Liver (tissue), 8 donors: ENCODE measurements at regions not wholly inside any gene's neighbourhood (a gene's known extent, or its start where the extent isn't known, plus 50 kb on each side); places are given as distances from the start of the nearest gene placed in this dataset.

Source experiments
- DNase-seq: peaks from one replicate; pipeline ENCODE4 v3.0.0-alpha.2; 2017; ENCODE audit warnings: low spot score
- H3K27ac ChIP-seq, 2 donors: one replicate each; pipeline ENCODE4 v1.7.0; 2013; ENCODE audit warnings: inconsistent platforms in 2 of 2, low read length in 2 of 2, control low read depth in 1 of 2, low read depth in 1 of 2, mild to moderate bottlenecking in 1 of 2
- H3K27me3 ChIP-seq, 4 donors: one replicate each; pipeline versions ENCODE4 v1.6.1 to v1.7.0; 2013; ENCODE audit warnings: low read length in 3 of 4, inconsistent platforms in 1 of 4, mild to moderate bottlenecking in 1 of 4, moderate library complexity in 1 of 4; ENCODE audit not compliant: control insufficient read depth in 4 of 4, insufficient read depth in 4 of 4
- H3K36me3 ChIP-seq, 4 donors: one replicate each; pipeline versions ENCODE4 v1.6.1 to v1.7.0; 2013; ENCODE audit warnings: low read length in 3 of 4, mild to moderate bottlenecking in 3 of 4, low read depth in 1 of 4, moderate library complexity in 1 of 4; ENCODE audit not compliant: control insufficient read depth in 4 of 4, insufficient read depth in 3 of 4
- H3K4me1 ChIP-seq, 4 donors: one replicate each; pipeline versions ENCODE4 v1.6.1 to v1.7.0; 2013; ENCODE audit warnings: low read length in 3 of 4, mild to moderate bottlenecking in 3 of 4, moderate library complexity in 1 of 4; ENCODE audit not compliant: control insufficient read depth in 4 of 4, insufficient read depth in 4 of 4
- H3K4me3 ChIP-seq, 3 donors: one replicate each; pipeline versions ENCODE4 v1.6.1 to v1.7.0; 2013; ENCODE audit warnings: low read length in 3 of 3, control low read depth in 1 of 3, low read depth in 1 of 3, mild to moderate bottlenecking in 1 of 3
- H3K9ac ChIP-seq, 2 donors: one replicate each; pipeline ENCODE4 v1.7.0; 2013; ENCODE audit warnings: low read length in 2 of 2, mild to moderate bottlenecking in 2 of 2, moderate library complexity in 2 of 2, control low read depth in 1 of 2, low read depth in 1 of 2
- H3K9me3 ChIP-seq, 4 donors: one replicate each; pipeline versions ENCODE4 v1.6.1 to v1.7.0; 2013; ENCODE audit warnings: low read length in 3 of 4; ENCODE audit not compliant: control insufficient read depth in 4 of 4
- ATF3 ChIP-seq: IDR thresholded peaks from 2 replicates; pipeline ENCODE4 v1.6.1; 2016; ENCODE audit warnings: antibody characterized with exemption
- CTCF ChIP-seq: fragments of 150-350 bp; IDR thresholded peaks from 2 replicates; pipeline ENCODE4 v1.5.1; 2017; ENCODE audit warnings: improper control_type of control experiment, low read depth, low read length; ENCODE audit not compliant: missing input control
- EGR1 ChIP-seq, 2 donors: IDR thresholded peaks; 2 replicates each; pipeline ENCODE4 v1.6.1; 2016 to 2018; ENCODE audit warnings: antibody characterized with exemption in 2 of 2, low read depth in 2 of 2
- FOXA1 ChIP-seq: IDR thresholded peaks from 2 replicates; pipeline ENCODE4 v1.6.1; 2016; ENCODE audit warnings: antibody characterized with exemption
- FOXA2 ChIP-seq: IDR thresholded peaks from 2 replicates; pipeline ENCODE4 v1.6.1; 2016; ENCODE audit warnings: antibody characterized with exemption
- GABPA ChIP-seq, 2 donors: IDR thresholded peaks in 1 of 2; conservative IDR thresholded peaks in 1 of 2; 2 replicates each; pipeline ENCODE4 v1.6.1; 2016; ENCODE audit warnings: antibody characterized with exemption in 2 of 2, mild to moderate bottlenecking in 1 of 2, moderate library complexity in 1 of 2
- HNF4A ChIP-seq, 2 donors: conservative IDR thresholded peaks; 2 replicates each; pipeline ENCODE4 v1.6.1; 2016; ENCODE audit warnings: antibody characterized with exemption in 2 of 2, mild to moderate bottlenecking in 2 of 2
- HNF4G ChIP-seq: IDR thresholded peaks from 2 replicates; pipeline ENCODE4 v1.6.1; 2016; ENCODE audit warnings: antibody characterized with exemption
- JUND ChIP-seq, 2 donors: IDR thresholded peaks; 2 replicates each; pipeline ENCODE4 v1.6.1; 2016; ENCODE audit warnings: antibody characterized with exemption in 2 of 2
- MAX ChIP-seq: IDR thresholded peaks from 2 replicates; pipeline ENCODE4 v1.6.1; 2016; ENCODE audit warnings: antibody characterized with exemption
- NR2F2 ChIP-seq: IDR thresholded peaks from 2 replicates; pipeline ENCODE4 v1.6.1; 2016; ENCODE audit warnings: antibody characterized with exemption
- RAD21 ChIP-seq, 2 donors: IDR thresholded peaks; 2 replicates each; pipeline ENCODE4 v1.6.1; 2016; ENCODE audit warnings: antibody characterized with exemption in 2 of 2, mild to moderate bottlenecking in 2 of 2
- REST ChIP-seq: IDR thresholded peaks from 2 replicates; pipeline ENCODE4 v1.6.1; 2016; ENCODE audit warnings: antibody characterized with exemption, mild to moderate bottlenecking
- RXRA ChIP-seq, 2 donors: IDR thresholded peaks; 2 replicates each; pipeline ENCODE4 v1.6.1; 2017 to 2018; ENCODE audit warnings: antibody characterized with exemption in 2 of 2, mild to moderate bottlenecking in 1 of 2
- SP1 ChIP-seq: IDR thresholded peaks from 2 replicates; pipeline ENCODE4 v1.6.1; 2018; ENCODE audit warnings: antibody characterized with exemption, mild to moderate bottlenecking
- TAF1 ChIP-seq: conservative IDR thresholded peaks from 2 replicates; pipeline ENCODE4 v1.6.1; 2016; ENCODE audit warnings: antibody characterized with exemption, mild to moderate bottlenecking
- YY1 ChIP-seq: IDR thresholded peaks from 2 replicates; pipeline ENCODE4 v1.6.1; 2016; ENCODE audit warnings: antibody characterized with exemption, mild to moderate bottlenecking
- ZBTB33 ChIP-seq: IDR thresholded peaks from 2 replicates; pipeline ENCODE4 v1.6.1; 2016; ENCODE audit warnings: antibody characterized with exemption
- WGBS: extraction: QIAGEN DNeasy Blood & Tissue Kit; methylation state at CpG from one replicate; pipeline ENCODE4 v1.1.7; 2013; 5-methylcytosine and 5-hydroxymethylcytosine counted together
- donor health status: healthy.
- donor health status: healthy.
- donor health status: healthy.
- donor health status: healthy.
- donor health status: healthy.

GRCh38 chr14:37969511-37969979 is 238.2 kb upstream of the SSTR1 start:
- Histone ChIP-seq H3K36me3 (no peaks in the 10 kb centered on the region), H3K27me3 (no peaks in the 10 kb centered on the region), H3K27ac (no peak overlapping the region), H3K9me3 (no peaks in the 10 kb centered on the region), H3K4me1 (no peaks in the 10 kb centered on the region), H3K4me3 (no peak overlapping the region), H3K9ac (no peak overlapping the region)
- DNase-seq, result no peak
- TF ChIP-seq SP1 (no peak), TAF1 (no peak), CTCF (no peak), RXRA (IDR thresholded peaks at IDR 0.05) (no peak), JUND (IDR thresholded peaks at IDR 0.05) (no peak), YY1 (no peak), HNF4G (no peak), GABPA (IDR thresholded peaks at IDR 0.05 in 1 of 2, conservative IDR thresholded peaks at IDR 0.05 in 1 of 2) (no peak), REST (no peak), MAX (no peak), RAD21 (IDR thresholded peaks at IDR 0.05) (no peak)
- WGBS, result 80% methylated on average over 2 of the region's 2 CpGs

- H3K9ac ChIP-seq, result no peak overlapping the region
- no peaks in the 10 kb centered on the region for H3K36me3 ChIP-seq
- H3K9me3 ChIP-seq, result no peaks in the 10 kb centered on the region
- 81% methylated on average over 4 of the region's 4 CpGs for WGBS
- H3K27ac ChIP-seq, result no peak overlapping the region
- H3K27me3 ChIP-seq, result no peaks in the 10 kb centered on the region
- no peak overlapping the region for H3K4me3 ChIP-seq
- no peak for DNase-seq
- no peaks in the 10 kb centered on the region for H3K4me1 ChIP-seq
- TF ChIP-seq NR2F2, result no peak
- no peak for TF ChIP-seq REST
- no peak for TF ChIP-seq ATF3
- TF ChIP-seq EGR1 (IDR thresholded peaks at IDR 0.05; ENCODE audit: low read depth in 2 of 2), result no peak
- TF ChIP-seq FOXA2, result no peak
- no peak for TF ChIP-seq FOXA1
- TF ChIP-seq GABPA (IDR thresholded peaks at IDR 0.05 in 1 of 2, conservative IDR thresholded peaks at IDR 0.05 in 1 of 2), result no peak
- no peak for TF ChIP-seq SP1
- no peak for TF ChIP-seq MAX
- no peak for TF ChIP-seq TAF1
- TF ChIP-seq HNF4A (conservative IDR thresholded peaks at IDR 0.05), result no peak
- TF ChIP-seq YY1, result no peak
- TF ChIP-seq ZBTB33, result no peak
- no peak for TF ChIP-seq RXRA (IDR thresholded peaks at IDR 0.05)
These were observed 237.0 kb upstream of the SSTR1 start for GRCh38 chr14:37970696-37971095.
